ENCODE measurements at regions not wholly inside any gene's neighbourhood (a gene's known extent, or its start where the extent isn't known, plus 50 kb on each side); places are given as distances from the start of the nearest gene placed in this dataset.
"Not testable (repeated sequence)": the region's sequence is repeated elsewhere in the genome, so short reads cannot be mapped to it uniquely, and the experiment has no call there.

DNA sequence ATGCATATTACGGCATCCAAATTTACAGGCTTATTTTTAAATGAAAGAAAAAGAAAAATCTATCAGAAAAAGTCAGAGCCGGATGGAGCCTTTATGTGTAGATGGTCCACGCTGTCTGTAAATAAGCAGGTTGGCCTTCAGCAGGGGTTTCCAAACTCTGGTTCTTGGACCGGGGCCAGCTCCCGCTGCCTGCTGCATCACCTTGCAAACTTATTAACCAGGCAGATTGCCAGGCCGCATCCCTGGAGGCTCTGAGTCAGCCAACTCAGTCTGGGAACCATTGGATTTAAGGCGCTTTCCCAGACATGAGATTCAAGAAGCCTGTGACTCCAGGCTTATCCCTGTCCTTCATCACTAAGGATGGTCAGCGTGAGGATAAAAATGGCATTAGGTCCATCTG, 212.4 kb downstream of the OPA1 start:
- peak; percentile 63 for DNase-seq

- no peak for DNase-seq
Measured at GRCh38 chr3:193808317-193808716, 215.3 kb downstream of the OPA1 start.

- DNase-seq = no peak
Measured at GRCh38 chr3:193809106-193809505, 216.1 kb downstream of the OPA1 start.

GRCh38 chr3:193812078-193812725, 219.2 kb downstream of the OPA1 start:
- DNase-seq = no peak

- DNase-seq = no peak
Measured at GRCh38 chr3:193812791-193813500, 219.9 kb downstream of the OPA1 start.

- no peak for DNase-seq
Measured at GRCh38 chr3:193813501-193813830, 220.5 kb downstream of the OPA1 start.

DNA sequence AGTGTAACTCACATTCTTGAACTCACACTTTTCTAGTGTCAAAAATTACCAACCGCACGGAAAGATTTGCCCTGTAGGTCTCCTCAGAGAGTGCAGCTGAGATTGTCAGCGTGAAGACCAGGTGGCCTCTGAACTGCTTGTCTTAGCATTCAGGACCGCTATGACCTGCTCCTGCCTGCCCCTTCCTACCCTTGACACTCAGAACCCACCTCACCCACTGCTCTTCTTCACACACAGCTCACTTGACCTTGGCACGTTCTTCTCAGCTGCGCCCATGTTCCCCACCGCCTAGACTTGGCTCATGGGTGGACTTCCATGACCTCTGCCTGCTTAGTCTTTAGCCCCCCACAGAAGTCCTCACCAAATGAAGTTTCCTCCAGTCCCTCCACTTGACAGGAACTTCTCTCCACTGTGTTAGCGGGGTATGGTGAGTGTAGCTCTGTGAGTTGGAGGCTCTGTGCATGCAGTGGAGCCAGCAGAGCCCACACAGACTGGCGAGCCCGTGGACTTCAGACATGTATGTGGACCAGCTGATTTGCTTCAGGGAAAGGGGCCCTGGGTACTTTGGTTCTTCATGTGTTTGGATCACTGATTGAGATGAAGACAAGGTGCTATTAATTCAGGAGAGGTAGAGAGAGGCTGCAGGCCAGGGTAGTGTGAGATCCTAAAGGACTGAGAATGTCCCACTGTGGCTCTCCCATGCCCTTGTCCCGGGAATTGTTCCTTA, 221.3 kb downstream of the OPA1 start:
- no peak for DNase-seq

- DNase-seq = no peak
Measured at GRCh38 chr3:193815246-193816027, 222.4 kb downstream of the OPA1 start.

DNA sequence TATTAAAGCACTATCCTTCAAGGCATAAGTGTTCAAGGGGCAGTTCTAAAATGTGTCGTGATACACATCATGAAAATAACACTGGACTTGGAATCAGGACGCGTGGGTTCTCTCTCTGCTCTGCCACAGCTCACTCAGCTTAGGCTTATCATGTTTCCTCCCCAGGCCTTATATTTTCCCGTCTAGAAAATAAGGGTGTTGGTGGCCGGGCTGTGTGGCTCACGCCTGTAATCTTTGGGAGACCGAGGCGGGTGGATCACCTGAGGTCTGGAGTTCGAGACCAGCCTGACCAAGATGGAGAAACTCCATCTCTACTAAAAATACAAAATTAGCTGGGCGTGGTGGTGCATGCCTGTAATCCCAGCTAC, 223.0 kb downstream of the OPA1 start:
- no peak for DNase-seq

DNA sequence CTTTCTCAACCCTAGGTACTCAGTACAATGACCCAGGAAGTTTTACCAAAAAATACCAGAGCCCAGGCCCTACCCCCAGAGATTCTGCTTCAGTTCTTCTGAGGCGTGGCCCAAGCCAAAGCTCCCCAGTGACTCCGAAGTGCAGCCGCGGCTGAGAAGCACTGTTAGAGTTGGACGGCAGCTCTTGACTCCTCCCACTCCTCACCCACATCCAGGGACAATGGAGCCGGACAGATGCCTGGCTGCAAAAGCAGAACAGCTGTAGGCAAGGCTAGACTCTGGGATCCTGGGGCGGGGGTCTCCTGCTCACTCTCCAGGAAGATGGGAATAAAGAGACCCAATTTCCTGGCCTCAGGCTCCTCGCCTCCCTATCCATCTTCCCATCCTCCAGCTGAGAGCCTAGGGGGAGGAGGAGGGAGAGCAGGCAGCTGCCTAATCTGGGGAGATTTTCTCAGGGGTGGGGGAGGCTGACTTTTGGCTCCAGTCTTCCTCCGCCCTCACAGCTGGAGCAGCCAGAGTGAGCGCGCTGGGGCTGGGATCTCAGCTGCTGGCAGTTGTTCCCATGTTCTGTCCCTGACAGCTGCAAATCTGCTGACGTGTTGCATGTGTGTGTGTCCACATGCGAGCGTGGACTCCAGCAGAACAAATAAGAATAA, 223.8 kb downstream of the OPA1 start:
- no peak for DNase-seq

DNA sequence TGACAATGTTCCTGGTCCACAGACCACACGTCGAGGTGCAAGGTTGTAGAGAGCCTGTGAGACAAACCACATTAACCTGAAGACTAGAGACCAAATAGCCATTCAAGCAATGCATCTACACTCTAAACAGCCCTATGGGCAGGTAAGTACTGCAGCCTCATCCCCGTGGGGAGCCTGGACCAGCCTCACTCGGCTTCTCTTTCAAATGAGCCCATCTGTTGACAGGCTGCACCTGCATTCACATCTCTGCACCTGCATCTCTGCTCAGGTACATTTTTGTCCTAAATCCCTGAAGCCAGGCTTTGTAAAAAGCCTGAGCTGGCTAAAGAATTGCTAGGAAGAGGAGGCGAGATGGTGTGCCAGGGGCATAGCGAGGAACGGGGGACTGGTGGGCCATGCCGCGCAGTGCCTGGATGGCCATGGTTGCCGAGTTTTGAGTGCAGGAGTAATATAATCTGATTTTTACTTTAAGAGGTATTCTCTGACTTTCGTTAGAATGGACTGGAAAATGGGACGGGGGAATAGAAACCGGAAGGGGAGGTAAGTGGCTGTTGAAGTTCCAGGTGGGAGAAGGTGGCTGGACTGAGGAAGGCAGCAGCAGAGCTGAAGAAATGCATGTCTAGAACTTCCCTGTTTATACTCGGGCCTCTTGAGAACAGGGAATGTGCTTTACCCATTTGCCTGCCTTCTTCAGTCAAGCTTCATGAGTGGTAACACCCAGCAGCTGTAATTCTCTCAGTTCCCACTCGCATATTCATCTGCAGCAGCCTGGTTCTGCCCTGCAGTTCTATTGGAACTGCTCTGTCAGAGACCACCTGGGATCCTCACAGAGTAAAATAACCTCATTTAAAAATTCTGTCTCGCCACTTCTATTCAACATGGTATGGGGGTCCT, 226.4 kb downstream of the OPA1 start:
- DNase-seq = no peak

DNA sequence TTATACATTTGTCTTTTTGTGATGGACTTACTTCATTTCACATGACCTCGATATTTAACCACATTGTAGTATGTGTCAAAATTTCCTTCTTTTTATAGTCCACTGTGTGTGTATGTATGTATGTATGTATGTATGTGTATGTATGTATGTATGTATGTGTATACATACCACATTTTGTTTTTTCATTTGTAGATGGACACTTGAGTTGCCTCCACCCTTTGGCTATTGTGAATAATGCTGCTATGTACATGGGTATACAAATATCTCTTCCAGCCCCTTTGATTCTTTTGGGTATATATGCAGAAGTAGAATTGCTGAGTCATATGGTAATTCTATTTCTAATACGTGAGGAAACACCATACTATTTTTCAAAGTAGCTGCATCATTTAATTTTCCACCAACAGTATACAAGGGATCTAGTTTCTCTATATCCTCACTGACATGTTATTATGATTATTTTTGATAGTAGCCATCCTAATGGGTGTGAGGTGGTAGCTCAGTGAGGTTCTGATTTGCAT, 228.2 kb downstream of the OPA1 start:
- no peak for DNase-seq

DNA sequence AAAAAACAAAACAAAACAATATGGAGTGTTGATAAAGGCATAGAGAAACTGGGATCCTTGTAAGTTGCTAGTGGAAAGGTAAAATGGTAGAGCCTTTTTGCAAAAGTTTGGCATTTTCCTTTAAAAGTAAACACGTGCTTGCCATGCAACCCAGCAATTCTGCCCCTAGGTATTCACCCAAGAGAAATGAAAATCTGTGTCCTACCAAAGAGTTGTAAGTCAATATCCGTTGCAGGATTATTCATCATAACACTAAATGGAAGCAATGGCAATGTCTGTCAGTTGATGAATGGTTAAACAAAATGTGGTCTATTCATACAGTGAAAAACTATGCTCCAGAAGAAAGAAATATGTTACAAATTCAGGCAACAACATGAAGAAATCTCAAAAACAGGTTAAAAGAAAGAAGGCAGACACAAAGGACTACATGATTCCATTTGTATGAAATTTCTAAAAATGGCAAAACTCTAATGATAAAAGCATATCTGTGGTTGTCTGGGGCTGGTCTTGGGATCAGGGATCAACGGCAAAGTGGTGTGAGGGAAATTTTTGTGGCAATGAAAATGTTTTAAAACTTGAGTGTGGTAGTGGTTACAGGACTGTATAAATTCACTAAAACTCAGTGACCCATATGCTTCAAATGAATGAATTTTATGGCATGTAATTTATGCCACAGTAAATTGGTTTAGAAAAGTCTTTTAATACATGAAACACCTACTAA, 229.6 kb downstream of the OPA1 start:
- no peak for DNase-seq

GRCh38 chr3:193823213-193823605, 230.2 kb downstream of the OPA1 start:
- not testable (repeated sequence) for DNase-seq

DNA sequence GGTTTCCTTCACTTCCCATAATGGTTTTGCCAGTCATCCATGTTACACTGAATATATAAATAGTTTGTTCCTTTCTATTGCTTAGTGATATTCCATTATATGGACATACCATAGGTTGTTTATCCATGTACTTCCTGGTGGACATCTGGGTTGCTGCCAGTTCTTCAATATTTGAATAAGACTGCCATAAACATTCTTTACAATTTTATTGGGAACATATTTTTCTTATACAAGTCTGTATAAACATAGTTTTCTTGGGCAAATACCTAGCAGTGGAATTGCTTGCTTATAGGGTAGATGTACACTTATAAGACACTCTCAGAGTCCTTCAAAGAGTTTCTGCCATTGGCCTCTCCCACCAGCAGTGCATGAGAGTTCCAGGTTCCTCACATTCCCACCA, 231.4 kb downstream of the OPA1 start:
- DNase-seq = no peak

- DNase-seq = no peak
Measured at GRCh38 chr3:193825617-193826016, 232.6 kb downstream of the OPA1 start.

DNA sequence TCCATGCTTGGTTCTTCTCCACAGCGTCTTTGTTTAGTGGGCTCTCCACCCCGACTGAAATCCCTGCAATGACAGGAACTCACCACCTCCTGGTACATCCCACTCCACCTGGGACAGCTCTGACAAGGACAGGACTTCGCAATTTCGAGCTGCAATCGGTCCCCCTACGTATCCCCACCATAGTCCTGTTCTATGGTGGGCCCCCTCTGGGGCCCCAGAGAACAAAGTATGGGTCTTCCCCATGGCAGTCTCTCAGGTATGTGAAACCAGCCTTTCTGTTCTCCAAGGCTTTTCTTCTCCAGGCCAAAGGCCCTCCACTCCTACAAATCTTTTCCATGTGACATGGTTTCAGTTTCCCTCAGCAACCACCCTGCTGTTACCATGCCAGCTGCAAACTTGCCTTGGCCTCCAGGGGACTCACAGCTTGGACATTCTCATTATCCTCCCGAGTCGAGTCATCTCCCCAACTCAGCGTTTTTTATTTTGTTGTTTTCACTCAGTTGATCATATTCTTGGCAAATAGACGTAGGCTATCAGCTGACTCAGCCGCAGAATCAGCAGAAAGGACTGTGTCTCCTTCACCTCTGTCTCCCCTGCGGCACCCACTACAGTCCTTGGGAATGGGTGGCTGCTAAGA, 233.3 kb downstream of the OPA1 start:
- DNase-seq = peak; percentile 92

GRCh38 chr3:193827040-193827669, 234.1 kb downstream of the OPA1 start:
- DNase-seq = no peak

GRCh38 chr3:193827871-193828270, 234.9 kb downstream of the OPA1 start:
- no peak for DNase-seq

DNA sequence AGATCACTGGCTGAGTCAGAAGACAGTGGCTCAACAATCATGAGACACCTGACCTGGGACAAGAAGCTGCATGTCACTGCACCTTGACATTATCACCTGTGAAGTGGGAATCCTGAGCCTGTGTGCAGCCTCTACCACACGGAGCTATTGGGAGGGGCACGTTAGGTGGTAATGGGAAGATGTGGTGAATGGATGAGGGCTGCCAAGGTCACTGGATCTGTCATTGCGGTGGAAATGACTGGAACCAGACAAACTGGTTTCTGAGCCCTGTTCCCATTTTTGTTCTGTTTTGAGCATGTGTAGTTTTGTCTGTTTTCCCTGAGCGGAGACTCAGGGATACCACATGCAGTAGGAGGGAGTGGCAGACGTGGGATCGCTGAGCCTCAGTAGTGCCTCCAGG, 235.5 kb downstream of the OPA1 start:
- DNase-seq = no peak
